ENCODE measurements at regions not wholly inside any gene's neighbourhood (a gene's known extent, or its start where the extent isn't known, plus 50 kb on each side); places are given as distances from the start of the nearest gene placed in this dataset.

GRCh38 chr3:15933439-15934139, 135.8 kb upstream of the ANKRD28 start:
- no peaks in the 10 kb centered on the region for H3K79me2 ChIP-seq (replicated peaks; ENCODE audit: insufficient read depth, low read length)
- TF ChIP-seq RAD21 (conservative IDR thresholded peaks at IDR 0.05): no peak
- no peak for TF ChIP-seq EP300 (conservative IDR thresholded peaks at IDR 0.05; ENCODE audit: poor library complexity, severe bottlenecking)
- H3K4me3 ChIP-seq (ENCODE audit: low read length): no peak overlapping the region
- no peaks in the 10 kb centered on the region for H3K9me2 ChIP-seq (ENCODE audit: insufficient read depth, low read length)
- H3K9ac ChIP-seq (ENCODE audit: low read length): no peak overlapping the region
- no peaks in the 10 kb centered on the region for H3F3A ChIP-seq (ENCODE audit: insufficient read depth, low read length, poor library complexity, severe bottlenecking)
- H3K27me3 ChIP-seq (ENCODE audit: insufficient read depth, low read depth, low read length): no peaks in the 10 kb centered on the region
- no peak overlapping the region for H2AFZ ChIP-seq (ENCODE audit: low read depth, low read length)
- H4K20me1 ChIP-seq (ENCODE audit: insufficient read depth): no peaks in the 10 kb centered on the region
- H3K27ac ChIP-seq (ENCODE audit: low read length): no peak overlapping the region
- no peak overlapping the region for H3K4me2 ChIP-seq (ENCODE audit: low read length)
- H3K36me3 ChIP-seq (ENCODE audit: insufficient read depth, low read length): no peaks in the 10 kb centered on the region
- H3K9me3 ChIP-seq (ENCODE audit: low read length): no peaks in the 10 kb centered on the region

GRCh38 chr3:15934389-15935195, 136.8 kb upstream of the ANKRD28 start:
- Histone ChIP-seq H2AFZ (ENCODE audit: low read depth, low read length) (no peak overlapping the region), H3K27me3 (ENCODE audit: insufficient read depth, low read depth, low read length) (no peaks in the 10 kb centered on the region), H3K9me2 (ENCODE audit: insufficient read depth, low read length) (no peaks in the 10 kb centered on the region), H3K9me3 (ENCODE audit: low read length) (no peaks in the 10 kb centered on the region), H3K36me3 (ENCODE audit: insufficient read depth, low read length) (no peaks in the 10 kb centered on the region), H3K79me2 (replicated peaks; ENCODE audit: insufficient read depth, low read length) (no peaks in the 10 kb centered on the region), H3K9ac (ENCODE audit: low read length) (no peak overlapping the region), H3F3A (ENCODE audit: insufficient read depth, low read length, poor library complexity, severe bottlenecking) (no peaks in the 10 kb centered on the region), H4K20me1 (ENCODE audit: insufficient read depth) (no peaks in the 10 kb centered on the region), H3K27ac (ENCODE audit: low read length) (no peak overlapping the region), H3K4me2 (ENCODE audit: low read length) (no peak overlapping the region), H3K4me3 (ENCODE audit: low read length) (no peak overlapping the region)
- TF ChIP-seq POLR2AphosphoS5 (IDR thresholded peaks at IDR 0.05) (no peak), EZH2 (IDR thresholded peaks at IDR 0.05; ENCODE audit: borderline replicate concordance, insufficient read depth, low read length, poor library complexity, severe bottlenecking) (no peak), SMC3 (conservative IDR thresholded peaks at IDR 0.05; ENCODE audit: poor library complexity) (no peak)

- Histone ChIP-seq H3K4me2 (ENCODE audit: low read length) (no peak overlapping the region), H3K9ac (ENCODE audit: low read length) (no peak overlapping the region), H3K27ac (ENCODE audit: low read length) (no peak overlapping the region), H3K79me2 (replicated peaks; ENCODE audit: insufficient read depth, low read length) (no peaks in the 10 kb centered on the region), H3K27me3 (ENCODE audit: insufficient read depth, low read depth, low read length) (no peaks in the 10 kb centered on the region), H3K9me3 (ENCODE audit: low read length) (no peaks in the 10 kb centered on the region), H3K36me3 (ENCODE audit: insufficient read depth, low read length) (no peaks in the 10 kb centered on the region), H2AFZ (ENCODE audit: low read depth, low read length) (no peak overlapping the region), H4K20me1 (ENCODE audit: insufficient read depth) (no peaks in the 10 kb centered on the region), H3F3A (ENCODE audit: insufficient read depth, low read length, poor library complexity, severe bottlenecking) (no peaks in the 10 kb centered on the region), H3K9me2 (ENCODE audit: insufficient read depth, low read length) (no peaks in the 10 kb centered on the region), H3K4me3 (ENCODE audit: low read length) (no peak overlapping the region)
- TF ChIP-seq EZH2 (IDR thresholded peaks at IDR 0.05; ENCODE audit: borderline replicate concordance, insufficient read depth, low read length, poor library complexity, severe bottlenecking): no peak
- TF ChIP-seq TAF1 (IDR thresholded peaks at IDR 0.05; ENCODE audit: low read depth): no peak
- no peak for TF ChIP-seq SMC3 (conservative IDR thresholded peaks at IDR 0.05; ENCODE audit: poor library complexity)
- no peak for TF ChIP-seq RAD21 (conservative IDR thresholded peaks at IDR 0.05)
- TF ChIP-seq EP300 (conservative IDR thresholded peaks at IDR 0.05; ENCODE audit: poor library complexity, severe bottlenecking): no peak
- TF ChIP-seq REST (IDR thresholded peaks at IDR 0.05; ENCODE audit: borderline replicate concordance): no peak
- no peak for TF ChIP-seq POLR2AphosphoS5 (IDR thresholded peaks at IDR 0.05)
- no peak for TF ChIP-seq CTCF (IDR thresholded peaks at IDR 0.05; ENCODE audit: poor library complexity, severe bottlenecking)
- no peak for TF ChIP-seq MXI1 (conservative IDR thresholded peaks at IDR 0.05; ENCODE audit: poor library complexity, severe bottlenecking)
Measured at GRCh38 chr3:15936312-15936711, 138.5 kb upstream of the ANKRD28 start.
